ENCODE measurements at regions not wholly inside any gene's neighbourhood (a gene's known extent, or its start where the extent isn't known, plus 50 kb on each side); places are given as distances from the start of the nearest gene placed in this dataset.

DNA sequence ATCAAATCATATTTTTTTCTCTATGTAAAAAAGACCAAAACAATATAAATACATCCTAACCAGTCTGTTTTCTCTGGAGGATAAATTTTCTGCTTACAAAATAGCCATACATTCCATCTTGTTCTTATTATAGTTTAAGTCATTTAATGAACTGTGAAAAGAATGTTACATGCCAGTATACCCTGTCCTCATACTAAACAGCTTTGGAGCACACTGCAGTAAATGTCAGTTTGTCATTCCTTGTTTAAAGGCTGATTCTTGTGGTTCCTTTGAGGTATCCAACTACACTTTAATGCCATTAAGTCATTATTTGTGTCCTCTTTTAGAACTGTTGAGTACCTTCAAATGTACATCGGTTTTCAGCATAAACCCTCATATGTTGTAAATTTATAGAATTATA is 52.7 kb upstream of the DCBLD2 start:
- no peak overlapping the region for H3K4me3 ChIP-seq (ENCODE audit: low read depth, low read length)
- DNase-seq (ENCODE audit: low read depth) = no peak
- TF ChIP-seq, protein P1, sequence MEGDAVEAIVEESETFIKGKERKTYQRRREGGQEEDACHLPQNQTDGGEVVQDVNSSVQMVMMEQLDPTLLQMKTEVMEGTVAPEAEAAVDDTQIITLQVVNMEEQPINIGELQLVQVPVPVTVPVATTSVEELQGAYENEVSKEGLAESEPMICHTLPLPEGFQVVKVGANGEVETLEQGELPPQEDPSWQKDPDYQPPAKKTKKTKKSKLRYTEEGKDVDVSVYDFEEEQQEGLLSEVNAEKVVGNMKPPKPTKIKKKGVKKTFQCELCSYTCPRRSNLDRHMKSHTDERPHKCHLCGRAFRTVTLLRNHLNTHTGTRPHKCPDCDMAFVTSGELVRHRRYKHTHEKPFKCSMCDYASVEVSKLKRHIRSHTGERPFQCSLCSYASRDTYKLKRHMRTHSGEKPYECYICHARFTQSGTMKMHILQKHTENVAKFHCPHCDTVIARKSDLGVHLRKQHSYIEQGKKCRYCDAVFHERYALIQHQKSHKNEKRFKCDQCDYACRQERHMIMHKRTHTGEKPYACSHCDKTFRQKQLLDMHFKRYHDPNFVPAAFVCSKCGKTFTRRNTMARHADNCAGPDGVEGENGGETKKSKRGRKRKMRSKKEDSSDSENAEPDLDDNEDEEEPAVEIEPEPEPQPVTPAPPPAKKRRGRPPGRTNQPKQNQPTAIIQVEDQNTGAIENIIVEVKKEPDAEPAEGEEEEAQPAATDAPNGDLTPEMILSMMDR (IDR thresholded peaks at IDR 0.05; ENCODE audit: control insufficient read depth, extremely low read depth, insufficient read depth) = no peak

DNA sequence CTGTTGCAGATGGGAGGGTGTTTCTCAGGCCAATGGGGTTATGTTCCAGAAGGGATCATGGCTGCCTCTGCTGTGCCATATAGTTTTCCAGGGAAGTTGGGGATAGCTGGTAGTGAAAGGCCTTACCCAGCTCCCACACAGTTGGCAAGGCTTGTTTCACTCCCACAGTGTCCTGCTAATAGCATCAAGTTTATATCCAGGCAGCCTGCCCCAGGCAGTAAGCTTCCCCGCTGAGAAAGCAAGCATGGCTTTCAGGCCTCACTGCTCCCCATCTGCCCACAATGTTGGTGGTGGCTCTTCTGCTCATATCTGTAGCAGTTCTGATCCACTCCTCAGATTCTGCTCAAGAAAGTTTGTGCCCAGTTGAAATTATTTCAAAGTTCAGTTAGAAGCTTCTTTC is 50.9 kb upstream of the DCBLD2 start:
- no peak overlapping the region for H3K4me3 ChIP-seq (ENCODE audit: low read depth, low read length)
- TF ChIP-seq, protein P1 (IDR thresholded peaks at IDR 0.05; ENCODE audit: control insufficient read depth, extremely low read depth, insufficient read depth) = no peak
- DNase-seq (ENCODE audit: low read depth) = no peak

Measured in LNCaP clone FGC (cell line).